ENCODE measurements at regions not wholly inside any gene's neighbourhood (a gene's known extent, or its start where the extent isn't known, plus 50 kb on each side); places are given as distances from the start of the nearest gene placed in this dataset.

- no peak for TF ChIP-seq CTCF (IDR thresholded peaks at IDR 0.05)
- TF ChIP-seq POLR2A (IDR thresholded peaks at IDR 0.05), result no peak
- no peak for TF ChIP-seq POLR2AphosphoS5 (IDR thresholded peaks at IDR 0.05)
- TF ChIP-seq EP300 (IDR thresholded peaks at IDR 0.05; ENCODE audit: low read depth), result no peak
These were observed 203.7 kb downstream of the HERPUD2 start for GRCh38 chr7:35491233-35491632.

Measured in transverse colon (tissue), 4 donors.